ENCODE measurements at regions not wholly inside any gene's neighbourhood (a gene's known extent, or its start where the extent isn't known, plus 50 kb on each side); places are given as distances from the start of the nearest gene placed in this dataset.

DNA sequence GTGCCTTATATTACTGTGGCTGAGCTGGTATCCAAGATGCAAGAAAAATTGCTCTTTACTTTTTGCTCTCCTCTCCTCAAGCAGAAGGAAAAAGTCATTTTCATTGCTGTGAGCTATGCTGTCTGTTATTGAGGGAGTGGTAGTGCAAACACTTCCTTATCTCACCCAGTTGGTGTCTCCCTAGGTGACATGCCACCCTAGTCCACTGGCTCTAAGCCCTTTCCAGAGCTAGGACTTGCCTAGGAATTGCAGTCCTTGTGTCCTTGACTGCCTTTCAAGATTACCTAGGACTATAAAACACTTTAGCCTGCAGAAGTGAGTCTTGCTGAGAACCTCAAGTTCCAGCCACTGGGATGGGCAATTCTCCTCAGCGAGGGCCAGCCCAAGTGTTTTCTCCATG lies 458.3 kb downstream of the MRPL39 start:
- no peaks in the 10 kb centered on the region for H3K4me1 ChIP-seq (ENCODE audit: low read length)
- no peaks in the 10 kb centered on the region for H3K79me2 ChIP-seq (ENCODE audit: low read length)
- H3K4me2 ChIP-seq (ENCODE audit: low read length): no peak overlapping the region
- H3K9me3 ChIP-seq (ENCODE audit: insufficient read depth, low read length): peaks cover 4% of the 10 kb centered on the region; the same call in 1 of the 2 replicates
- H4K20me1 ChIP-seq (ENCODE audit: insufficient read depth, low read length): no peaks in the 10 kb centered on the region
- H3K27ac ChIP-seq (ENCODE audit: low read length): no peak overlapping the region
- no peak for TF ChIP-seq EZH2phosphoT487 (IDR thresholded peaks at IDR 0.05; ENCODE audit: low read depth)
- TF ChIP-seq, protein P1, sequence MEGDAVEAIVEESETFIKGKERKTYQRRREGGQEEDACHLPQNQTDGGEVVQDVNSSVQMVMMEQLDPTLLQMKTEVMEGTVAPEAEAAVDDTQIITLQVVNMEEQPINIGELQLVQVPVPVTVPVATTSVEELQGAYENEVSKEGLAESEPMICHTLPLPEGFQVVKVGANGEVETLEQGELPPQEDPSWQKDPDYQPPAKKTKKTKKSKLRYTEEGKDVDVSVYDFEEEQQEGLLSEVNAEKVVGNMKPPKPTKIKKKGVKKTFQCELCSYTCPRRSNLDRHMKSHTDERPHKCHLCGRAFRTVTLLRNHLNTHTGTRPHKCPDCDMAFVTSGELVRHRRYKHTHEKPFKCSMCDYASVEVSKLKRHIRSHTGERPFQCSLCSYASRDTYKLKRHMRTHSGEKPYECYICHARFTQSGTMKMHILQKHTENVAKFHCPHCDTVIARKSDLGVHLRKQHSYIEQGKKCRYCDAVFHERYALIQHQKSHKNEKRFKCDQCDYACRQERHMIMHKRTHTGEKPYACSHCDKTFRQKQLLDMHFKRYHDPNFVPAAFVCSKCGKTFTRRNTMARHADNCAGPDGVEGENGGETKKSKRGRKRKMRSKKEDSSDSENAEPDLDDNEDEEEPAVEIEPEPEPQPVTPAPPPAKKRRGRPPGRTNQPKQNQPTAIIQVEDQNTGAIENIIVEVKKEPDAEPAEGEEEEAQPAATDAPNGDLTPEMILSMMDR (IDR thresholded peaks at IDR 0.05; ENCODE audit: low read depth, low read length): no peak
- no peak overlapping the region for H2AFZ ChIP-seq (ENCODE audit: low read depth, low read length)
- no peak overlapping the region for H3K4me3 ChIP-seq (ENCODE audit: low read length)
- H3K36me3 ChIP-seq (replicated peaks; ENCODE audit: low read depth, low read length): no peaks in the 10 kb centered on the region
- H3K9ac ChIP-seq (ENCODE audit: low read length): no peak overlapping the region
- no peaks in the 10 kb centered on the region for H3K27me3 ChIP-seq (ENCODE audit: low read depth, low read length)

DNA sequence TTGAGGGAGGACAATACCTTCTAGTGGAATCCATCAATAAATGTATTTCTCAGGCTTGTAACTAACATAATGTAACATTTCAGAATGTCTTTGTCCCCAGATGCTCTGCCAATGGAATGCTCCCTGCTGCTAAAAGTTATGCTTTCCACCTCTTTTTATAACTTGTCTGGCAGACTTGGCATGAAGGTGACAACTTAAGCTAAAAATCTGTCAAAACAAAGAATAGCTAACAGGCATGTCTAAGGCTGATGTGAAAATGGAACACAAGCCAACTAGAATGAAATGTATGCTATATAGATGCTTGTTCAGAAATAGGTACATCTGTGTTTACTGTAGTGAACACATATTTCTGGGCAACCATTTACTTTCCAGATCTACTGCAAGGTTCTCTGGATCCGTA lies 467.9 kb downstream of the MRPL39 start:
- H4K20me1 ChIP-seq (ENCODE audit: insufficient read depth, low read length): no peaks in the 10 kb centered on the region
- H3K27ac ChIP-seq (ENCODE audit: low read length): no peak overlapping the region
- no peaks in the 10 kb centered on the region for H3K27me3 ChIP-seq (ENCODE audit: low read depth, low read length)
- H3K79me2 ChIP-seq (ENCODE audit: low read length): no peaks in the 10 kb centered on the region
- no peak overlapping the region for H3K4me3 ChIP-seq (ENCODE audit: low read length)
- no peak overlapping the region for H3K4me2 ChIP-seq (ENCODE audit: low read length)
- no peak for TF ChIP-seq EZH2phosphoT487 (IDR thresholded peaks at IDR 0.05; ENCODE audit: low read depth)
- TF ChIP-seq, protein P1 (IDR thresholded peaks at IDR 0.05; ENCODE audit: low read depth, low read length): no peak
- no peaks in the 10 kb centered on the region for H3K4me1 ChIP-seq (ENCODE audit: low read length)
- H3K9ac ChIP-seq (ENCODE audit: low read length): no peak overlapping the region
- H3K9me3 ChIP-seq (ENCODE audit: insufficient read depth, low read length): no peaks in the 10 kb centered on the region
- H2AFZ ChIP-seq (ENCODE audit: low read depth, low read length): no peak overlapping the region
- no peaks in the 10 kb centered on the region for H3K36me3 ChIP-seq (replicated peaks; ENCODE audit: low read depth, low read length)

DNA sequence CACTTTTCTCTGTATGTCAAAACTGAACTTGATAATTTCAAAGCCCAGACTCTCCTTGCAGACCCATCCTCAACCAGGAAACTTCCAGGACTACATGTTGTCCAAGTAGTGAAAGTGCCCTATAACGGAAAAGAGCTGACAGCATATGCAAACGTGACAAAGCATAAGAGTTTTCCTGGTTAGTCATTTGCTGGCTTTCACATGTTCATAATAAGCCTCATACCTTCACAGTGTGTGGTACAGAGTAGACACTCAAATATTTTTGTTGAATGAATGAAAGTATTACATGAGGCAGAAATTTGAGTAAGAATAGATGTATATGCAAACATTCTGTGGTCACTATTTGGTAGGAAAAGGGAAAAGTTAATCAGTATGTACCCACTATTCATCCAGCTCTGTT lies 473.3 kb downstream of the MRPL39 start:
- Histone ChIP-seq H3K9me3 (ENCODE audit: insufficient read depth, low read length) (no peaks in the 10 kb centered on the region), H3K4me2 (ENCODE audit: low read length) (no peak overlapping the region), H3K27me3 (ENCODE audit: low read depth, low read length) (no peaks in the 10 kb centered on the region), H3K27ac (ENCODE audit: low read length) (no peak overlapping the region), H2AFZ (ENCODE audit: low read depth, low read length) (no peak overlapping the region; the same call in 1 of the 2 replicates), H3K79me2 (ENCODE audit: low read length) (no peaks in the 10 kb centered on the region), H3K4me3 (ENCODE audit: low read length) (no peak overlapping the region), H3K36me3 (replicated peaks; ENCODE audit: low read depth, low read length) (no peaks in the 10 kb centered on the region), H3K9ac (ENCODE audit: low read length) (no peak overlapping the region), H3K4me1 (ENCODE audit: low read length) (no peaks in the 10 kb centered on the region), H4K20me1 (ENCODE audit: insufficient read depth, low read length) (no peaks in the 10 kb centered on the region)
- TF ChIP-seq, protein P1 (IDR thresholded peaks at IDR 0.05; ENCODE audit: low read depth, low read length): no peak
- no peak for TF ChIP-seq EZH2phosphoT487 (IDR thresholded peaks at IDR 0.05; ENCODE audit: low read depth)

DNA sequence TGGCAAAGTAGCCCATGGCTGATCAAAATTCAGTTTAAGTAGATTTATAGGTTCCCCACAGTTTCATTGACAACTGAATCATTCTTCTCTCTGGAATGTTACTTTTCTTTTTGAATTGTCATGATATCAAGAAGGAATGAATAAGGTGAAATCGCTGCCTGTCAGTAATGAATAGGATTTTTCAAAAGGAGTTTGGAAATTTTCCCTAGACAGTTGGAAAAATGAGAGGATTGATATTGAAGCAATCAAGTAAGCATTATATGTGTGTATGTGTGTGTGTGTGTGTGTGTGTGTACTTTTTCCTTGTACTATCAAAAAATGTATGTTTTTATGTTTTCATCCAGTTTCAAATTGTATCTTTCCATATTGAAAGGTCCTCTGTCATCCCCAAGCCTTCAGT lies 479.5 kb downstream of the MRPL39 start:
- H3K4me3 ChIP-seq (ENCODE audit: low read length): no peak overlapping the region
- H3K27me3 ChIP-seq (ENCODE audit: low read depth, low read length): no peaks in the 10 kb centered on the region
- TF ChIP-seq, protein P1 (IDR thresholded peaks at IDR 0.05; ENCODE audit: low read depth, low read length): no peak
- no peak for TF ChIP-seq EZH2phosphoT487 (IDR thresholded peaks at IDR 0.05; ENCODE audit: low read depth)
- no peaks in the 10 kb centered on the region for H3K36me3 ChIP-seq (replicated peaks; ENCODE audit: low read depth, low read length)
- no peak overlapping the region for H3K27ac ChIP-seq (ENCODE audit: low read length)
- H3K9me3 ChIP-seq (ENCODE audit: insufficient read depth, low read length): no peaks in the 10 kb centered on the region
- no peak overlapping the region for H2AFZ ChIP-seq (ENCODE audit: low read depth, low read length)
- no peak overlapping the region for H3K9ac ChIP-seq (ENCODE audit: low read length)
- H3K79me2 ChIP-seq (ENCODE audit: low read length): no peaks in the 10 kb centered on the region
- H3K4me2 ChIP-seq (ENCODE audit: low read length): no peak overlapping the region
- no peaks in the 10 kb centered on the region for H3K4me1 ChIP-seq (ENCODE audit: low read length)
- no peaks in the 10 kb centered on the region for H4K20me1 ChIP-seq (ENCODE audit: insufficient read depth, low read length)

All from OCI-LY3 (cell line).